Liver (tissue), 3 donors: ENCODE measurements at regions not wholly inside any gene's neighbourhood (a gene's known extent, or its start where the extent isn't known, plus 50 kb on each side); places are given as distances from the start of the nearest gene placed in this dataset.

Experiments
- CTCF ChIP-seq: fragments of 150-350 bp; IDR thresholded peaks from 2 replicates; pipeline ENCODE4 v1.5.1; 2017; ENCODE audit warnings: improper control_type of control experiment, low read depth, low read length; ENCODE audit not compliant: missing input control
- FOXA1 ChIP-seq: IDR thresholded peaks from 2 replicates; pipeline ENCODE4 v1.6.1; 2016; ENCODE audit warnings: antibody characterized with exemption
- JUND ChIP-seq, 2 donors: IDR thresholded peaks; 2 replicates each; pipeline ENCODE4 v1.6.1; 2016; ENCODE audit warnings: antibody characterized with exemption in 2 of 2
- REST ChIP-seq: IDR thresholded peaks from 2 replicates; pipeline ENCODE4 v1.6.1; 2016; ENCODE audit warnings: antibody characterized with exemption, mild to moderate bottlenecking
- SP1 ChIP-seq: IDR thresholded peaks from 2 replicates; pipeline ENCODE4 v1.6.1; 2018; ENCODE audit warnings: antibody characterized with exemption, mild to moderate bottlenecking
- donor health status: healthy.
- donor health status: healthy.

- TF ChIP-seq CTCF (no peak), JUND (IDR thresholded peaks at IDR 0.05) (no peak), REST (no peak), FOXA1 (no peak), SP1 (no peak)
Observed at GRCh38 chr6:140909156-140909555, 1223.6 kb upstream of the GJE1 start.
